H9 (cell line): ENCODE measurements at regions not wholly inside any gene's neighbourhood (a gene's known extent, or its start where the extent isn't known, plus 50 kb on each side); places are given as distances from the start of the nearest gene placed in this dataset.

Experiments
- DNase-seq: peaks from one replicate; pipeline ENCODE4 v3.0.0-alpha.2; 2017
- H2AFZ ChIP-seq: one replicate; pipeline ENCODE4 v1.6.1; 2013; ENCODE audit warnings: mild to moderate bottlenecking, low read length, control low read depth, moderate library complexity
- H2AK5ac ChIP-seq: 2 replicates; pipeline ENCODE4 v1.6.1; 2013; ENCODE audit warnings: low read length, control low read depth, mixed read lengths; ENCODE audit not compliant: insufficient read length
- H2BK120ac ChIP-seq: one replicate; pipeline ENCODE4 v1.6.1; 2013; ENCODE audit warnings: low read depth, mild to moderate bottlenecking, low read length, control low read depth, inconsistent platforms; ENCODE audit not compliant: poor library complexity, severe bottlenecking
- H2BK12ac ChIP-seq: 2 replicates; pipeline ENCODE4 v1.6.1; 2013; ENCODE audit warnings: low read length, control low read depth, mixed read lengths, low read depth; ENCODE audit not compliant: insufficient read length
- H2BK15ac ChIP-seq: 2 replicates; pipeline ENCODE4 v1.6.1; 2013; ENCODE audit warnings: low read depth, low read length, control low read depth
- H2BK20ac ChIP-seq: one replicate; pipeline ENCODE4 v1.6.1; 2013; ENCODE audit warnings: low read depth, mild to moderate bottlenecking, low read length, control low read depth, inconsistent platforms; ENCODE audit not compliant: poor library complexity, severe bottlenecking
- H2BK5ac ChIP-seq: 2 replicates; pipeline ENCODE4 v1.6.1; 2013; ENCODE audit warnings: low read length, control low read depth, mixed read lengths; ENCODE audit not compliant: insufficient read length
- H3K14ac ChIP-seq: 2 replicates; pipeline ENCODE4 v1.6.1; 2013; ENCODE audit warnings: low read length, control low read depth; ENCODE audit not compliant: insufficient read depth
- H3K18ac ChIP-seq: 2 replicates; pipeline ENCODE4 v1.6.1; 2013; ENCODE audit warnings: low read depth, mild to moderate bottlenecking, mixed read lengths, low read length, control low read depth; ENCODE audit not compliant: insufficient read length
- H3K23ac ChIP-seq: 2 replicates; pipeline ENCODE4 v1.6.1; 2013; ENCODE audit warnings: low read length, control low read depth, mixed read lengths, low read depth; ENCODE audit not compliant: insufficient read length
- H3K23me2 ChIP-seq: 2 replicates; pipeline ENCODE4 v1.6.1; 2013; ENCODE audit warnings: low read depth, mild to moderate bottlenecking, mixed read lengths, low read length, control low read depth; ENCODE audit not compliant: insufficient read length, poor library complexity, severe bottlenecking
- H3K27ac ChIP-seq: 2 replicates; pipeline ENCODE4 v1.5.1; 2013; ENCODE audit warnings: low read length, control low read depth, mixed read lengths, low read depth; ENCODE audit not compliant: insufficient read length
- H3K27me3 ChIP-seq: 2 replicates; pipeline ENCODE4 v1.6.1; 2013; ENCODE audit warnings: low read length, control low read depth, inconsistent platforms; ENCODE audit not compliant: insufficient read depth
- H3K4ac ChIP-seq: 2 replicates; pipeline ENCODE4 v1.6.1; 2013; ENCODE audit warnings: low read depth, mild to moderate bottlenecking, control low read depth, inconsistent platforms, low read length, moderate library complexity
- H3K4me1 ChIP-seq: 2 replicates; pipeline ENCODE4 v1.6.1; 2013; ENCODE audit warnings: low read length, control low read depth, inconsistent platforms; ENCODE audit not compliant: insufficient read depth
- H3K4me2 ChIP-seq: 2 replicates; pipeline ENCODE4 v1.6.1; 2013; ENCODE audit warnings: low read length, control low read depth, mixed read lengths; ENCODE audit not compliant: insufficient read length, insufficient read depth
- H3K56ac ChIP-seq: 2 replicates; pipeline ENCODE4 v1.6.1; 2013; ENCODE audit warnings: low read depth, mild to moderate bottlenecking, mixed read lengths, low read length, control low read depth; ENCODE audit not compliant: insufficient read length
- H3K79me1 ChIP-seq: 2 replicates; pipeline ENCODE4 v1.6.1; 2013; ENCODE audit warnings: low read depth, mild to moderate bottlenecking, moderate library complexity, low read length, control low read depth, inconsistent platforms; ENCODE audit not compliant: insufficient read depth, poor library complexity, severe bottlenecking
- H3K79me2 ChIP-seq: 2 replicates; pipeline ENCODE4 v1.6.1; 2013; ENCODE audit warnings: low read length, control low read depth, inconsistent platforms; ENCODE audit not compliant: insufficient read depth
- H3K9ac ChIP-seq: 2 replicates; pipeline ENCODE4 v1.6.1; 2013; ENCODE audit warnings: low read length, control low read depth, mixed read lengths; ENCODE audit not compliant: insufficient read length; ENCODE audit errors: extremely low read depth
- H3K9me3 ChIP-seq: one replicate; pipeline ENCODE4 v1.6.1; 2013; ENCODE audit warnings: low read depth, low read length, inconsistent platforms; ENCODE audit not compliant: control insufficient read depth
- H3T11ph ChIP-seq: one replicate; pipeline ENCODE4 v1.6.1; 2013; ENCODE audit warnings: mild to moderate bottlenecking, low read length, control low read depth, inconsistent platforms
- H4K20me1 ChIP-seq: one replicate; pipeline ENCODE4 v1.6.1; 2013; ENCODE audit not compliant: control insufficient read depth, insufficient read length, insufficient read depth
- H4K5ac ChIP-seq: 2 replicates; pipeline ENCODE4 v1.6.1; 2013; ENCODE audit warnings: low read depth, mild to moderate bottlenecking, mixed read lengths, low read length, control low read depth; ENCODE audit not compliant: insufficient read length
- H4K8ac ChIP-seq: replicated peaks from 2 replicates; pipeline ENCODE4 v1.6.1; 2013; ENCODE audit warnings: low read length, control low read depth, mixed read lengths, low read depth; ENCODE audit not compliant: insufficient read length
- H4K91ac ChIP-seq: 2 replicates; pipeline ENCODE4 v1.6.1; 2013; ENCODE audit warnings: low read depth, mild to moderate bottlenecking, moderate library complexity, mixed read lengths, low read length, control low read depth; ENCODE audit not compliant: insufficient read length
- H3K27ac Mint-ChIP-seq, 3 experiments: 2 replicates in 2 of 3; 3 replicates in 1 of 3; pipeline ENCODE4 v1.8.0; 2020 to 2021; ENCODE audit warnings: mixed read lengths in 3 of 3, mild to moderate bottlenecking in 1 of 3, moderate library complexity in 1 of 3
- H3K27me3 Mint-ChIP-seq: 2 replicates; pipeline ENCODE4 v1.8.0; 2021; ENCODE audit warnings: low read depth, mild to moderate bottlenecking, moderate library complexity, mixed read lengths
- H3K36me3 Mint-ChIP-seq, 3 experiments: 2 replicates in 2 of 3; 3 replicates in 1 of 3; pipeline ENCODE4 v1.8.0; 2020 to 2021; ENCODE audit warnings: low read depth in 3 of 3, mixed read lengths in 3 of 3; ENCODE audit not compliant: insufficient read depth in 1 of 3
- H3K4me1 Mint-ChIP-seq, 2 experiments: 2 replicates each; pipeline ENCODE4 v1.8.0; 2020; ENCODE audit warnings: mixed read lengths in 2 of 2
- H3K4me3 Mint-ChIP-seq, 2 experiments: 2 replicates in 1 of 2; 3 replicates in 1 of 2; pipeline ENCODE4 v1.8.0; 2020 to 2021; ENCODE audit warnings: mild to moderate bottlenecking in 2 of 2, mixed read lengths in 2 of 2, moderate library complexity in 1 of 2
- H3K9me3 Mint-ChIP-seq, 2 experiments: 2 replicates in 1 of 2; 3 replicates in 1 of 2; pipeline ENCODE4 v1.8.0; 2020; ENCODE audit warnings: mild to moderate bottlenecking in 2 of 2, mixed read lengths in 2 of 2, moderate library complexity in 1 of 2
- CTCF ChIP-seq: fragments of 200-600 bp; sonication (generic); conservative IDR thresholded peaks from 3 replicates; pipeline ENCODE4 v1.8.0; 2021; ENCODE audit warnings: antibody characterized with exemption, mild to moderate bottlenecking
- WGBS: extraction: QIAGEN DNeasy Blood & Tissue Kit; methylation state at CpG from one replicate; pipeline ENCODE4 v1.1.7; 2013; ENCODE audit warnings: missing lambda C conversion rate, low lambda C conversion rate, mixed read lengths; ENCODE audit not compliant: insufficient read length; ENCODE audit errors: extremely low coverage; 5-methylcytosine and 5-hydroxymethylcytosine counted together

GRCh38 chr18:34514238-34514637 is 195.9 kb upstream of the DTNA start:
- Mint-ChIP-seq H3K27me3 (no peaks in the 10 kb centered on the region), H3K9me3 (peaks cover 14 to 25% of the 10 kb centered on the region in 2 experiments; a peak in 4 of 5 replicates), H3K27ac (no peak overlapping the region), H3K36me3 (peaks cover 13 to 33% (median 29%) of the 10 kb centered on the region in 3 experiments), H3K4me3 (no peak overlapping the region), H3K4me1 (peaks cover 19 to 24% of the 10 kb centered on the region in 2 experiments)
- no peak for TF ChIP-seq CTCF
- no peaks in the 10 kb centered on the region for H3K79me1 ChIP-seq
- no peak overlapping the region for H2AFZ ChIP-seq
- no peaks in the 10 kb centered on the region for H3K9me3 ChIP-seq
- no peak overlapping the region for H3K18ac ChIP-seq
- WGBS = no CpG with 5 or more reads among the region's 1 CpG
- H2AK5ac ChIP-seq = no peak overlapping the region
- H3K4me1 ChIP-seq = peaks cover 4% of the 10 kb centered on the region
- DNase-seq = no peak
- no peak overlapping the region for H2BK20ac ChIP-seq
- H2BK12ac ChIP-seq = no peak overlapping the region
- no peaks in the 10 kb centered on the region for H4K20me1 ChIP-seq
- no peak overlapping the region for H2BK120ac ChIP-seq
- H3K9ac ChIP-seq = no peak overlapping the region
- no peak overlapping the region for H4K5ac ChIP-seq
- H3K14ac ChIP-seq = no peak overlapping the region
- no peak overlapping the region for H3T11ph ChIP-seq
- no peak overlapping the region for H2BK15ac ChIP-seq
- no peaks in the 10 kb centered on the region for H3K23me2 ChIP-seq
- H3K4me2 ChIP-seq = no peak overlapping the region
- no peaks in the 10 kb centered on the region for H3K27me3 ChIP-seq
- H4K91ac ChIP-seq = no peak overlapping the region
- no peak overlapping the region for H3K56ac ChIP-seq
- no peak overlapping the region for H3K23ac ChIP-seq
- no peak overlapping the region for H3K4ac ChIP-seq
- no peak overlapping the region for H4K8ac ChIP-seq
- H2BK5ac ChIP-seq = no peak overlapping the region
- H3K79me2 ChIP-seq = no peaks in the 10 kb centered on the region
- H3K27ac ChIP-seq = no peak overlapping the region
